GM12872 (cell line): ENCODE measurements at regions not wholly inside any gene's neighbourhood (a gene's known extent, or its start where the extent isn't known, plus 50 kb on each side); places are given as distances from the start of the nearest gene placed in this dataset.

Source experiments
- TF ChIP-seq, protein P1 (sequence below): IDR thresholded peaks from 3 replicates; pipeline ENCODE4 v1.5.1; 2011; ENCODE audit warnings: low read depth, mild to moderate bottlenecking, low read length, moderate library complexity; ENCODE audit not compliant: insufficient read depth

GRCh38 chr7:110090110-110090820 is 1000.7 kb upstream of the LRRN3 start:
- TF ChIP-seq, protein P1, sequence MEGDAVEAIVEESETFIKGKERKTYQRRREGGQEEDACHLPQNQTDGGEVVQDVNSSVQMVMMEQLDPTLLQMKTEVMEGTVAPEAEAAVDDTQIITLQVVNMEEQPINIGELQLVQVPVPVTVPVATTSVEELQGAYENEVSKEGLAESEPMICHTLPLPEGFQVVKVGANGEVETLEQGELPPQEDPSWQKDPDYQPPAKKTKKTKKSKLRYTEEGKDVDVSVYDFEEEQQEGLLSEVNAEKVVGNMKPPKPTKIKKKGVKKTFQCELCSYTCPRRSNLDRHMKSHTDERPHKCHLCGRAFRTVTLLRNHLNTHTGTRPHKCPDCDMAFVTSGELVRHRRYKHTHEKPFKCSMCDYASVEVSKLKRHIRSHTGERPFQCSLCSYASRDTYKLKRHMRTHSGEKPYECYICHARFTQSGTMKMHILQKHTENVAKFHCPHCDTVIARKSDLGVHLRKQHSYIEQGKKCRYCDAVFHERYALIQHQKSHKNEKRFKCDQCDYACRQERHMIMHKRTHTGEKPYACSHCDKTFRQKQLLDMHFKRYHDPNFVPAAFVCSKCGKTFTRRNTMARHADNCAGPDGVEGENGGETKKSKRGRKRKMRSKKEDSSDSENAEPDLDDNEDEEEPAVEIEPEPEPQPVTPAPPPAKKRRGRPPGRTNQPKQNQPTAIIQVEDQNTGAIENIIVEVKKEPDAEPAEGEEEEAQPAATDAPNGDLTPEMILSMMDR, result peak; percentile 51

GRCh38 chr7:110095372-110096052 is 995.4 kb upstream of the LRRN3 start:
- TF ChIP-seq, protein P1, result no peak

DNA sequence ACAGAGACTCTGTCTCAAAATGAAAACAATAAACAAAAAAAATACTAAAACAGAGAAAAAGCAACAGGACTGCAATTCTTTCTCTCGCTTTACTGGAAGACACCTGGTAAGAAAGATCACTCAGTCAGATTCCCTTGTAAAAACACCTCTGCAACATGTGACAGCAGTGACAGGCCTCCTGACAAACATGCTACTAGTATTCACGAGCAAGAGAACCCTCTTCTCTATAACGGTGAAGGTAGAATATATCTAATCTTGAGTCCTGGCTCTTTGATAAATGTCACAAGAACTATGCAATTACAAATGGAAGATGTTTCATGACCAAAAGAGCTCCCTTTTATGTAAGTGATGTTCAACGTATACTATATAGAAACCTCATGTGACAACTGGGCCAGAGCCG is 986.7 kb upstream of the LRRN3 start:
- TF ChIP-seq, protein P1, result no peak

GRCh38 chr7:110105307-110105706 is 985.6 kb upstream of the LRRN3 start:
- TF ChIP-seq, protein P1, result no peak

DNA sequence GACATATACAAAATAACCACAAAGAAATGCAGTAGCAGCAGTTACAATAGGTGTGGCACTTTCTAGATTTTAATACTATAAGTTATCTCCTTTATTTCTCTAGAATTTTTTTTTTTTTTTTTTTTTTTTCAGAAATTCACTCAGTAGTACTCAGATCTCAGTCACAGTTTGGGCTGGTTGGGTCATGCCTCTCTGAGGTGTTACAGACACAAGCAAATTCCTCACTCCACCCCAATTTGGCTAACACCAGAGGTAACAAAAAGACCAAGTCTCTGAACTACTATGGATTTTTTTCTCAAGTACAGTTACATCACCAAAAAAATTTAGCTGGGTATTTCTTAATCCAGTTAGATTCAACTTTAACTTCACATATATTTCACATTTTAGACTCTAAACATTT is 985.1 kb upstream of the LRRN3 start:
- TF ChIP-seq, protein P1, result no peak

GRCh38 chr7:110119883-110120581 is 970.9 kb upstream of the LRRN3 start:
- TF ChIP-seq, protein P1, result no peak

- TF ChIP-seq, protein P1, result no peak
Measured at GRCh38 chr7:110129159-110129558, 961.8 kb upstream of the LRRN3 start.
